GM19351 (cell line): ENCODE measurements at regions not wholly inside any gene's neighbourhood (a gene's known extent, or its start where the extent isn't known, plus 50 kb on each side); places are given as distances from the start of the nearest gene placed in this dataset.
A peak's percentile ranks its signal among the peaks of the same experiment; 100 is the strongest.

Source experiments
- ATAC-seq: cut with Tn5 transposase; IDR thresholded peaks from one replicate; pipeline ENCODE4 v1.9.1; 2021; ENCODE audit warnings: mild to moderate bottlenecking, moderate library complexity; ENCODE audit not compliant: unreplicated experiment

DNA sequence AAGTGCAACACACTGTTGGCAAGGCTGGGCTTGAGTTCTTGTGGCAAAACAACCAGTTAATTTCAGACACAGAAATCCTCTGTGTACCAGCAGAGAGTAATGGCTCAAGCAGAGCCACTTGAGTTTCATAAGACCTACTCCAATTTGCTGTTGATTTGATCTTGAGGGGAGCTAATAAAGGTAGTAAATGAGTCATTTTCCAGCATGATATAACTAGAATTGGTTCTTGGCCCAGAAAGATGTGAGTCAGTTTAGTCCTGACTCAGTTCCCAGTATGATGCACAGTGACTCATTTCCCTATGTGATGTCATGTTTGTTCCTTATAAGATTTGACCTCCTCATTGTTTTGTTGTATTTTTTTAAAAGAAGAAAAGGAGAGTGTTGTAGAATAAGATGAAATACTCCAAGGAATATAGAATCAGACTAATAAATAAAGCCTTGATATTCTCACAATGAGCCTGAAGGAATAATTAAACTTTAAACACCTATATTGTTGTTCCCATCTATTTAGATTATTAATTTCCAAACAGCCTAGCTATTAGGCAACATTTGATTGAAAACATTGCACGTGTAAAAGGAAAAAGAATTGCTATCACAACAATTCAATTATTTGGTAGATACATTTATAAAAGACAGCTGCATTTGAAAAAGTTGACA is 186.2 kb downstream of the REEP3 start:
- peak; percentile 75 for ATAC-seq

GRCh38 chr10:63708421-63708820 is 187.2 kb downstream of the REEP3 start:
- no peak for ATAC-seq

GRCh38 chr10:63710703-63711102 is 189.5 kb downstream of the REEP3 start:
- no peak for ATAC-seq

DNA sequence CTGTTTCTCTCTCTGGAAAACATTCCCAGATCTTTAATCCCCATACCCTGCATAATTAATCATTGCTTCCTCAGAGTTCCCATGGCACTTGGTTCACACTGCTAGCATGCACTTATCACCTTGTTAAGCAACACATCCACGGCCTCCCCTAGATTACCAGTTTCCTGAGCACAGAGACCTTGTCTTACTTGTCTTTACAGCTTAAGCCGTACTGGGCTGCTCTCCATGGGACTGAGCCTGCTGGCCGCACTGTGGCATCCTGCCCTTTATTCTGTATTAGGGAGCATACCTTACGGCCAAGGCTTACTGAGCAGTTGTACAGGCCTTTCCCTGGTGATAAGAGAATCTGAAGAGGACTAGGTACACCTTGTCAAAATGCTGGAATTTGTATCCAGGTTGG is 190.2 kb downstream of the REEP3 start:
- ATAC-seq = no peak

GRCh38 chr10:63711867-63712716 is 190.9 kb downstream of the REEP3 start:
- ATAC-seq = no peak

DNA sequence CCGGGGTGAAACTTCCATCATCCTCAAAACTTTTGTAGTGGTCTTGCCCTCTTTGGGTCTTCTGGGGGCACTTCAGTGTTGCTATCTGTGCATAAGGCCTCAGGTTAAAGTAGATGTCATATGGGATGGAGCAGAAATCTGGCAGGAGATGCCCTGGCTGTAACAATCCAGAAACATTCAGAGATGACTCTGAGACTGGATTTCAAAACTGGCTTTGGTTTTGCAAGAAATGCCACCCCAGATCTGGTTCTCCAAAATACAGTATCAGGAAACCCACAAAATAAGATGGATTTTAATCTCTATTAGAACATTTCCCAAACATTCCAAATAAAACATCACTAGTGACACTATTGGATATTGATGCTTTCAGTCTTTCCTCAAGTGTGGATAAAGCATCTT is 191.5 kb downstream of the REEP3 start:
- no peak for ATAC-seq

DNA sequence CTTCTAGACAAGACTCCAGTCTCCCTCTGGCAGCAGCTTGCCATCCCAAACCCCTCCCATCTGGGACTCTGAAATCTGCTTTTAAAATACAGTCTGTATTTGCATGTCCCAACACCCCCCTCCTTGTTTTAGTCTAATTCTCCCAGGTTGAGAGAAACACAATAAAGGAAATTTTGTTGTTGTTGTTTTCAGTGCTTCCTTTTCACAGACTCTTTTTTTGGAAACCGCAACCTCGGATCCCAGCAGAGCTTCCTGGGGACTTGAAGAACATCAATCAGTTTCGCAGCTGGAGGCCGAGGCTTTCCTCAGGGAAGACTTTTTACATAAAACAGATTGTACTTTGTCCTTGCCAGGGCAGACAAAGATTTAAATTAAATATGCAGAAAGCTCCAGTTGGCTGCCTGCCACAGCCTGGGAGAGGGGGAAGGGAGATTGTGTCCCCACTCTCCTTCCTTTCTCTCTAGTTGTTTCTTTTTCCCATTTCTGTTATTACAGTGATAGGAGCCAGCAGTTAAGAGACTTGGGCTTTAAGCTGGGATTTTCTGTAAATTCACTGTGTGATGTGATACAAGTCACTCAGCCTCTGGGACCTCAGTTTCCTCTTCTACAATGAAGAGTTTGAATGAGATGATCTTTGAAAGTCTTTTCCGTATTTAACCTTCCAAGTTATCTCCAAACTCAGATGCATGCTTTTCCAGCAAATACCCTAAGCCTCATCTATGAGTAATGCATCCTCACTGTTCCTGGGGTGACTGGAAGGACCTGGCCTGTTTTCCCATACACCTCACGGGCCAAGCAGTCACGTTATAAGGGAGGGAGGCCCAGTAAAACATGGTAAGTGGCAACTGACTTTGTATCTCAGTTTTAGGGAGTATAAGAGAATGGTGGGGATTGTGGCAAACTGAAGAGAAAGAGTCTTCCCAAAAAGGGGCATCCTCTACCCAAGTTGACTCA is 192.3 kb downstream of the REEP3 start:
- no peak for ATAC-seq

DNA sequence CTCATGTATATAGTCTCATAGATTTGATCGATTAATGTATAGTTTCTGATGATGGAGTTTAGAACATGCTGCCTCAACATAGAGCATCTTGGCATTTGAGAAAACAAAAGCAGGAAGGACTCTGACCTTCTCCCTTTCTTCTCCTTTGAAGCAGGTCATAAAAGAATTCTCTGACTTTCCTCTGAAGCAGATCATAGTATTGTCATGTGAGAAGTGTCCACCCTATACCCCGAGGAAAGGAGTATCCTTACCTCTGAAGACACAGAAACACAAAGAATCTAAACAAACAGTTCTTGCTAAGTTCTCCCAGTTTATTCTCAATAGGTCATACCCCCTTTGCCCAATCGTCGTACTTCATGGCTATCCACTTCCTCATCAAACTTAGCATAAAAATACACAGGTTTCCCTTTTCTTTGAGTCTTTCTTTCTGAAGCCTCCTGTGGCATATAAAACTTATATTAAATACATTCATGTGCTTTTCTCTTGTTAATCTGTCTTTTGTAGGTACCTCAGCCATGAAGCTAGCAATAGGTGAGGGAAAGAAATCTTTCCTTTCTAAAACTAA is 194.9 kb downstream of the REEP3 start:
- no peak for ATAC-seq

- ATAC-seq = no peak
Measured at GRCh38 chr10:63717027-63717715, 196.0 kb downstream of the REEP3 start.

- no peak for ATAC-seq
Measured at GRCh38 chr10:63718006-63718405, 196.8 kb downstream of the REEP3 start.

GRCh38 chr10:63718421-63718820 is 197.2 kb downstream of the REEP3 start:
- no peak for ATAC-seq

- ATAC-seq = no peak
Measured at GRCh38 chr10:63719226-63719856, 198.1 kb downstream of the REEP3 start.

DNA sequence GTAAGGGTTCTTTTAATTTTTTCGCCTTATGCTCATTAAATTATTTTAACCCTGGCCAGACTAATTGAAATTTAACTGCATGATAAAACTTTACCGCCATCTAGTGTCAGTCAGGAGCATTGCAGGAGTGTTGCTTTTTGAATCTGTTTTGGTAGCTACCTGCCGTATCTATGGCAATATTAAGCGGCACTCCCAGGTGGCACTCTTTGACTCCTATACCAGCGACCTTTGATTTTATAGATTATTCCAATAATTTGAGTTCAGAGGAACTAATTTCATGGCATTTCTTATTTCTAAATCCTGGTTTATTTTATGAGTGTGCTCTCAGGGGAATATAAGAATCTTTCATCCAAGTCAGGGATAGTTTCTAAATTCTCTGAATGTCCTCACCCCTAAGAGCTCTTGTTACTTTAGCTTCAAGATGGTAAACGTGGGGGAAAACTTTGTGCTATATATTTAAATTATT is 198.9 kb downstream of the REEP3 start:
- ATAC-seq = peak; percentile 64

DNA sequence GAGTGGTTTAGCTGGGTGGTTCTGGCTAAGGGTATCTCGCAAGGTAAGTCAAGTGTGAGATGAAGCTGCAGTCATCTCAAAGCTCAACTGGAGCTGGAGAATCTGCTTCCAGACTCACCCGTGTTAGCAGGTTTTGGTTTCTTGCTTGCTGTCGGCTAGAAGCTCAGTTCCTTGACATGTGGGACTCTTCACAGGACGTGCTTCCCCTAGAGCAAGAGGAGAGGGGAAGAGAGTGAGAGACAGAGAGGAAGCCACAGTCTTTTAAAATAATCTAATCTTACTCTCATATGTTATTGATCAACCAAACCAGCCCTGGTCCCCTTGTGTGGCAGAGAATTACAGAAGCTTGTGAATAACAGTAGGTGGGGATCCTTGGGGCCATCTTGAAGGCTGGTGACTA is 199.5 kb downstream of the REEP3 start:
- peak; percentile 51 for ATAC-seq

- no peak for ATAC-seq
Measured at GRCh38 chr10:63722537-63722936, 201.3 kb downstream of the REEP3 start.

DNA sequence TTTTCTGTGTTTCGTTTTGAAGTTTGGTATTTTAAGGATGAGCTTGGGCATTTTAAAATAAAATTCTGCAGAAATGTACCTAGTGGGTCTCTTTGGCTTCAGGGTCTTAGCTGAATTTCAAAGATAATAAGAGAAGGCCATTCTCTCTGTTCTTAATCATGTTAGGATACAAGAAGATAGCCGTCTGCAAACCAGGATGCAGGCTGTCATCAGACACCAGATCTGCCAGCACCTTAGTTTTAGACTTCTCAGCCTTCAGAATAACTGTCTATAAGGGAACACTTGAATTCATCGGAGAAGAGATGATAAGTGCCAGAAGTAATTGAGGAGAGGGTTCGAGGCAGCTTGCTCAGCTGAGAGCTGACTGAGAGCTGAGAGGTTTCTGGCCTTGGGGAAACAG is 202.1 kb downstream of the REEP3 start:
- ATAC-seq = no peak

DNA sequence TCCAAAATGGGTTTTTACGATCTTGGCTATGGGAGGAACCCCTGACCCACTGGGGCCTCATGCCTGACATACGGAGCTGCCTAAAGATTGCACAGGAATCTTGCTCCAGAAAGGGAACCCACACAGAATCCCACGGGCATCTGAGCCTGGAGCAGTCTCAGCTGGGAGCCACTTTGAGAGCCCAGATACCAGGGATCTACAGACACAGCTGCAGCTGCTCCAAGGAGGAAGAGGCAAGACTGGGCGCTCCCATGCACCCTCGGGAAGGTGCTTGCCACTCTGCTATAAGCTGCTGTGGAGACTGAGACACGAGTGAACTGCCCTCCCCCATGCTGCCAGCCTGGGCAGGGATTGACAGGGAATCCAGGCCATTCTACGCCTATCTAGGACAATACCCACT is 202.5 kb downstream of the REEP3 start:
- ATAC-seq = no peak

GRCh38 chr10:63724922-63725321 is 203.7 kb downstream of the REEP3 start:
- ATAC-seq = no peak

- ATAC-seq = no peak
Measured at GRCh38 chr10:63726867-63727266, 205.7 kb downstream of the REEP3 start.

- no peak for ATAC-seq
Measured at GRCh38 chr10:63727636-63728035, 206.4 kb downstream of the REEP3 start.
